ENCODE measurements at regions not wholly inside any gene's neighbourhood (a gene's known extent, or its start where the extent isn't known, plus 50 kb on each side); places are given as distances from the start of the nearest gene placed in this dataset.

GRCh38 chr1:212556822-212557549, 51.6 kb upstream of the ATF3 start:
- Histone ChIP-seq H3K9me3 (replicated peaks; ENCODE audit: control insufficient read depth, insufficient read depth, low read length) (no peaks in the 10 kb centered on the region), H3K36me3 (ENCODE audit: control insufficient read depth in 2 of 2, extremely low read depth in 1 of 2, insufficient read depth in 2 of 2, low read length in 2 of 2) (no peaks in the 10 kb centered on the region), H4K20me1 (replicated peaks; ENCODE audit: control insufficient read depth, extremely low read depth, insufficient read depth, low read length) (no peaks in the 10 kb centered on the region), H3K9ac (replicated peaks; ENCODE audit: extremely low read depth, insufficient read depth, low read length) (no peak overlapping the region), H3K9me1 (replicated peaks; ENCODE audit: control insufficient read depth, extremely low read depth, insufficient read depth, low read length) (no peaks in the 10 kb centered on the region), H3K4me1 (ENCODE audit: control insufficient read depth, extremely low read depth, insufficient read depth, low read length) (peaks cover 18% of the 10 kb centered on the region), H3K4me2 (ENCODE audit: insufficient read depth, low read length) (no peak overlapping the region), H3K79me2 (ENCODE audit: control insufficient read depth, insufficient read depth, low read length) (no peaks in the 10 kb centered on the region), H3K27ac (ENCODE audit: insufficient read depth, low read depth, low read length) (no peak overlapping the region), H2AFZ (ENCODE audit: low read depth, low read length) (no peak overlapping the region), H3K27me3 (ENCODE audit: control insufficient read depth in 2 of 2, insufficient read depth in 2 of 2, low read length in 2 of 2) (peaks cover 4 to 8% of the 10 kb centered on the region in 2 experiments), H3K4me3 (replicated peaks in 1 of 3; ENCODE audit: insufficient read depth in 1 of 3, low read depth in 1 of 3, low read length in 3 of 3) (no peak overlapping the region)
- CTCF ChIA-PET = interaction anchor here (0.5 to 2.6 kb wide), 6 partner anchors 9 to 344 kb away, joined by 3 to 31 read pairs (median 4); partner anchors contain the start of gene ATF3
- dilution Hi-C loops (cut with MboI; ENCODE audit: extremely low pct_ligation_motif_present, low sequenced_read_pairs) = no loop called here
- TF ChIP-seq POLR2AphosphoS5 (IDR thresholded peaks at IDR 0.05; ENCODE audit: insufficient read depth, low read depth, low read length) (no peak), CTCF (IDR thresholded peaks at IDR 0.05; ENCODE audit: extremely low read depth in 1 of 2, insufficient read depth in 1 of 2, low read depth in 1 of 2, low read length in 2 of 2) (no peak), JUN (IDR thresholded peaks at IDR 0.05; ENCODE audit: borderline replicate concordance, insufficient read depth, insufficient read length, low read depth) (no peak), MYC (IDR thresholded peaks at IDR 0.05; ENCODE audit: low read depth, low read length) (no peak), GATA2 (IDR thresholded peaks at IDR 0.05; ENCODE audit: insufficient read depth, insufficient read length, low read depth, low read length) (no peak), POLR2A (IDR thresholded peaks at IDR 0.05; ENCODE audit: low read depth, low read length) (no peak), EZH2 (IDR thresholded peaks at IDR 0.05; ENCODE audit: borderline replicate concordance, low read depth, low read length, severe bottlenecking) (no peak), MAX (IDR thresholded peaks at IDR 0.05; ENCODE audit: insufficient read depth, insufficient read length) (no peak), FOS (IDR thresholded peaks at IDR 0.05; ENCODE audit: borderline replicate concordance, insufficient read depth, low read length) (no peak)
- DNase-seq (ENCODE audit: low read depth, low spot score) = no peak
- intact Hi-C loops (cut with micrococcal nuclease) = no loop called here
- POLR2A ChIA-PET = interaction anchor here (2.8 kb wide), 1 partner anchor 51 kb away, joined by 27 read pairs; the partner anchor contains the start of gene ATF3
- FAIRE-seq = no peak
- BruUV-seq (replicated peaks) = no TSS peak

Measured in endothelial cell of umbilical vein (primary cell).